HG02852 (cell line): ENCODE measurements at regions not wholly inside any gene's neighbourhood (a gene's known extent, or its start where the extent isn't known, plus 50 kb on each side); places are given as distances from the start of the nearest gene placed in this dataset.
"Not testable (repeated sequence)": the region's sequence is repeated elsewhere in the genome, so short reads cannot be mapped to it uniquely, and the experiment has no call there.

Experiments used
- ATAC-seq: cut with Tn5 transposase; IDR thresholded peaks from one replicate; pipeline ENCODE4 v1.9.1; 2021; ENCODE audit warnings: mild to moderate bottlenecking, moderate library complexity; ENCODE audit not compliant: unreplicated experiment

GRCh38 chr13:48583859-48584311 is 51.0 kb upstream of the RCBTB2 start:
- no peak for ATAC-seq

DNA sequence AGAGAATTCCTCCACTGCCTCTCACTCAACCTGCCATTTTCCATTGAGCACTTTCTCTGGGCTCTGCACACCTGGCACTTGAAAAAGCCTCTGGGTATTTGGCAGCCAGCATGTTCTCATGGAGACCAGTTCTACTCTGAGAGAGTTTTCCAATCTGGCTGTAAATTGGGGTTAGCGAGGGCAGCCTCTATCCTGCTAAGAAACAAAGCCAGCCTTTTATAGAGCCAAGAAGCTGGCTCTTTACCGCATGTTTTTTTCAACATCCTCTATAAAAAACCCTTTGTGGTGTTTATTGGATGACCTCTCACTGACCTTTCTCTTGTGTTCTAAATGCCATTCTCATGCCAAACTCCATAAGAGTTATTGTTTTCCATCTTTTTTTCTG is 52.6 kb upstream of the RCBTB2 start:
- no peak for ATAC-seq

DNA sequence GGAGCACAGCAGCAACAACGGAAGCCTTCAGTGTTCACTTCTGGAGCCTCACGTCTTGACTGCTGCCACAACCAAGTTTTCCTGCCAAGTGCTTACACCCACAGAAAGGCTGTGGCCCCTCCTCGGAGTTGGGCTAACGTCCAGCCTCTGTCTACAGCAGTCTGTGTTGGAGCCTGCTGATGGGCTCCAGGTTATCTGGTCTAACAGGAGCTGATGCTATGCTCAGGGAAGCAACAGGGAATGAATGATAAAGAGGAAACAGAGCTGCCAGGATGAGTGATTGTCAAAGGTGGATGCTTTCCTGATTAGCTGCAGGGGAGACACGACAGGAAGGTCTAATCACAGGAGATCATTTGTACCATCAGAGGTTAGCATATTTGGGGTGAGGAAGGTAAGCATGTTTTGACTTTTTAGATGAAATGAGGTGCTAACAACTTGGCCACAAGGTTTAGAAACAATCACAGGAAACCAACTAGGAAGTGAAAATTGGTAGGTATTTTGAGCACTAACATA is 53.8 kb upstream of the RCBTB2 start:
- no peak for ATAC-seq

GRCh38 chr13:48588120-48588519 is 55.2 kb upstream of the RCBTB2 start:
- ATAC-seq: no peak

- no peak for ATAC-seq
These were observed 57.4 kb upstream of the RCBTB2 start for GRCh38 chr13:48590141-48590901.

DNA sequence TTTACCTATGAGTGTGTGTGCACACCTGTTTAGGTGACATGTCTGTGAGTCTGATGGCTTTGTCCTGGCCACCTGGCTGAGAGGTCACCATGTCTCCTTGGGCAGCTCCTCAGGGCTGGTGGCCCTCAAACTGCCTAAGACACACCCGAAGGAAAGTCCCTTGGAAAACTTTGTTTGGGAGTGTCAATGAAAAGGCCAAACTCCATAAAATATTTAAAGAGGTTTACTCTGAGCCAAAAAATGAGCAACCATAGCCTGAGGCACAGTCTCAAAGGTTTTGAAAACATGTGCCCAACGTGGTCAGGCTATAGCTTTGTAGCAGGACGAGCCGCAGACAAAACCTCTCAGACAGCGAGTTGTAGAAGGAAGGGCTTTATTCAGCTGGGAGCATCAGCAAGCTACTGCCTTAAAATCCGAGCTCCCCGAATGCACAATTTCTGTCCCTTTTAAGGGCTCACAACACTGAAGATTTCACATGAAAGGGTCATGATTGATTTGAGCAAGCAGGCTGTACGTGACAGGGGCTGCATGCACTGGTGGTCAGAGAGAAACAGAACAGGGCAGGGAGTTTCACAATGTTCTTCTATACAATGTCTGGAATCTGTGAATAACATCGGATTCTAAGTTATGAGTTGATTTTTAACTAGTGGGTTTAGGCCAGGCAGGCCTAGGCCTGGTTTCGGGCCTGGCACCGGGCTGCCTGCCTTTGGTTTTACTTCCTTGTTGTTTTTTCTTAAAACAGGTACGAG is 58.4 kb upstream of the RCBTB2 start:
- not testable (repeated sequence) for ATAC-seq

DNA sequence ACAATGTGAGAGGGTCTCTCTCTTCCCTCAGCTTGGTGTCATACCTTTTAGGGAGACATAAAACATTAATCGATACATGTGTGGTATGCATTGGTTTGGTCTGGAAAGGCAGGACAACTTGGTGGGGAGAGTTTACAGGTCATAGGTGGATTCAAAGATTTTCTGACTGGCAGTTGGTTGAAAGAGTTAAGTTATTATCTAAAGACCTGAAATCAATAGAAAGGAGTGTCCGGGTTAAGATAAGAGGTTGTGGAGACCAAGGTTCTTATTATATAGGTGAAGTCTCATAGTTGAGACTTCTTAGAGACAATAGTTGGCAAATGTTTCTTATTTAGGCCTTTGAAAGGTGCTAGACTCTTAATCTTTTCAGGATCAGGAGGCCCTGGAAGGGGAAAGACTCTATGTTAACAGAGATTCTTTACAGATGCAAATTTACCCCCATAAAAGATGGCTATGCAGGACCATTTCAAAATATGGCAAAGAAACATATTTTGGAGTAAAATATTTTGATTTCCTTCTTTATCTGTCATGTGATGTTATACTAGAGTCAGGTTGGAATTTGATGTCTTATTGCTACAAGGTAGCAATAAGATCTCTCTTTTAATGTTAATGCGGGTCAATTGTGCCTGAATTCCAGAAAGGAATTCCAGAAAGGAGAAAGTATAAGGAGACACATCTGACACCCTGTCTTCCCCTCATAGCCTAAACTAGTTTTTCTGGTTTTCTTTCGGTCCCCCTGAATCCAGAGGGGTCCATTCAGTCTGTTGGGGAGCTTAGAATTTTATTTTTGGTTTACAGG is 59.2 kb upstream of the RCBTB2 start:
- no peak for ATAC-seq

DNA sequence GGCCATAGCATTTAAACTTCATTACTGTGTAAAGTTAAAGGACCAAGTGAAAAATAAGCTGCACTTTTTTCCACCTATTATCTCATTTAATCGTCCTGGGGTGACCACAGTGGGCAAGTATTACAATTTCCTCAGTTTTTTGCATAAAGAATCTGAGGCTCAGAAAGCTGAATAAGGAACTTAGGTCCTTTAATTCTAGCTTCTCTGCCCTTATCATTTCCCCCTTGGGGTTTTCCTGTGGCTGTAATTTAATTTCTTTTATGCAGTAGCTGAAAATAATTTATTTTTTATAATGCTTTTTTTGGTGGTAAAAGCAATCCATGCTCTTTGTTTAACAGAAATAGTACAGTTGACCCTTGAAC is 59.8 kb upstream of the RCBTB2 start:
- ATAC-seq: no peak

DNA sequence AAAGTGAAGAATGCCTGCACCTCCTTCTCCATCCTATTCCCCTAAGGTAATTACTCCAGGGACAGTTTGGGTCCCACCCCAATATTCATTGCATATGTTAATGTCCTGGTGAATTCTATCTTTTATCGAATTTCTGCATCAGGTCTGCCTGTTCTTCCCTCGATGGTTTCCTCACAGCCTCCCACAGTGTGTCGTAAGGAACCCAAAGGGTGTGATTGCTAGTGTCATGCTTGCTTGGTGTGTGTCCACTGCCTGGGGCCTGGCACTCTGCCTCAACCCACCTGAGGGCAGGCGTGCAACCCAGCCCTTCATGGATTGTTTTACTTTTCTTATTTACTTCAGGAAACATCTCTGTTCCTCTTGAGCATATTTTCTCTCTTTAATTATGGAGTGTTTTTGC is 60.2 kb upstream of the CYSLTR2 start:
- ATAC-seq: no peak

- peak; percentile 60 for ATAC-seq
These were observed 59.5 kb upstream of the CYSLTR2 start for GRCh38 chr13:48594096-48594815.

- peak; percentile 75 for ATAC-seq
These were observed 58.0 kb upstream of the CYSLTR2 start for GRCh38 chr13:48595431-48596429.

- ATAC-seq: no peak
These were observed 53.1 kb upstream of the CYSLTR2 start for GRCh38 chr13:48600374-48601364.

- ATAC-seq: no peak
These were observed 51.3 kb upstream of the CYSLTR2 start for GRCh38 chr13:48602296-48603016.

DNA sequence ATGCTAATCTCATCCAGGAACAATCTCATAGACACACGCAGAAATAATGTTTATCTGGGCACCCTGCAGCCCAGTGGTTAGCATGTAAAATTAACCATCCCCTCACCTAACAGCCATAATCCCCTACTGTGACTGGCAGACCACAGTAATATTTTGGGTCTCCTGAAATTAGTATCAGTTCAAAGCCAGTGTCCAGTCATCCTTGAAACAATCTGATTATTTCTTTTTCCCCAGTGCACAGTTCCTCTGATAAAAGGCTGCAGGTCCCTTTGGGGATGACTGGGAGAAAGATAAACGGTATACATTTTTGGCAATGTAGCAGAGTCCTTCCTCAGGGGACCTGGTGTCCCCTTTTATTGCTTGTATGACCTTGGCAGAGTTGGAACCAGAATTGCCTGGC is 50.4 kb upstream of the CYSLTR2 start:
- ATAC-seq: no peak
